H9 (cell line): ENCODE measurements at regions not wholly inside any gene's neighbourhood (a gene's known extent, or its start where the extent isn't known, plus 50 kb on each side); places are given as distances from the start of the nearest gene placed in this dataset.

ENCODE experiments used
- DNase-seq: peaks from one replicate; pipeline ENCODE4 v3.0.0-alpha.2; 2017
- H2AFZ ChIP-seq: one replicate; pipeline ENCODE4 v1.6.1; 2013; ENCODE audit warnings: mild to moderate bottlenecking, low read length, control low read depth, moderate library complexity
- H2AK5ac ChIP-seq: 2 replicates; pipeline ENCODE4 v1.6.1; 2013; ENCODE audit warnings: low read length, control low read depth, mixed read lengths; ENCODE audit not compliant: insufficient read length
- H2BK120ac ChIP-seq: one replicate; pipeline ENCODE4 v1.6.1; 2013; ENCODE audit warnings: low read depth, mild to moderate bottlenecking, low read length, control low read depth, inconsistent platforms; ENCODE audit not compliant: poor library complexity, severe bottlenecking
- H2BK12ac ChIP-seq: 2 replicates; pipeline ENCODE4 v1.6.1; 2013; ENCODE audit warnings: low read length, control low read depth, mixed read lengths, low read depth; ENCODE audit not compliant: insufficient read length
- H2BK15ac ChIP-seq: 2 replicates; pipeline ENCODE4 v1.6.1; 2013; ENCODE audit warnings: low read depth, low read length, control low read depth
- H2BK20ac ChIP-seq: one replicate; pipeline ENCODE4 v1.6.1; 2013; ENCODE audit warnings: low read depth, mild to moderate bottlenecking, low read length, control low read depth, inconsistent platforms; ENCODE audit not compliant: poor library complexity, severe bottlenecking
- H2BK5ac ChIP-seq: 2 replicates; pipeline ENCODE4 v1.6.1; 2013; ENCODE audit warnings: low read length, control low read depth, mixed read lengths; ENCODE audit not compliant: insufficient read length
- H3K14ac ChIP-seq: 2 replicates; pipeline ENCODE4 v1.6.1; 2013; ENCODE audit warnings: low read length, control low read depth; ENCODE audit not compliant: insufficient read depth
- H3K18ac ChIP-seq: 2 replicates; pipeline ENCODE4 v1.6.1; 2013; ENCODE audit warnings: low read depth, mild to moderate bottlenecking, mixed read lengths, low read length, control low read depth; ENCODE audit not compliant: insufficient read length
- H3K23ac ChIP-seq: 2 replicates; pipeline ENCODE4 v1.6.1; 2013; ENCODE audit warnings: low read length, control low read depth, mixed read lengths, low read depth; ENCODE audit not compliant: insufficient read length
- H3K23me2 ChIP-seq: 2 replicates; pipeline ENCODE4 v1.6.1; 2013; ENCODE audit warnings: low read depth, mild to moderate bottlenecking, mixed read lengths, low read length, control low read depth; ENCODE audit not compliant: insufficient read length, poor library complexity, severe bottlenecking
- H3K27ac ChIP-seq: 2 replicates; pipeline ENCODE4 v1.5.1; 2013; ENCODE audit warnings: low read length, control low read depth, mixed read lengths, low read depth; ENCODE audit not compliant: insufficient read length
- H3K27me3 ChIP-seq: 2 replicates; pipeline ENCODE4 v1.6.1; 2013; ENCODE audit warnings: low read length, control low read depth, inconsistent platforms; ENCODE audit not compliant: insufficient read depth
- H3K4ac ChIP-seq: 2 replicates; pipeline ENCODE4 v1.6.1; 2013; ENCODE audit warnings: low read depth, mild to moderate bottlenecking, control low read depth, inconsistent platforms, low read length, moderate library complexity
- H3K4me1 ChIP-seq: 2 replicates; pipeline ENCODE4 v1.6.1; 2013; ENCODE audit warnings: low read length, control low read depth, inconsistent platforms; ENCODE audit not compliant: insufficient read depth
- H3K4me2 ChIP-seq: 2 replicates; pipeline ENCODE4 v1.6.1; 2013; ENCODE audit warnings: low read length, control low read depth, mixed read lengths; ENCODE audit not compliant: insufficient read length, insufficient read depth
- H3K56ac ChIP-seq: 2 replicates; pipeline ENCODE4 v1.6.1; 2013; ENCODE audit warnings: low read depth, mild to moderate bottlenecking, mixed read lengths, low read length, control low read depth; ENCODE audit not compliant: insufficient read length
- H3K79me1 ChIP-seq: 2 replicates; pipeline ENCODE4 v1.6.1; 2013; ENCODE audit warnings: low read depth, mild to moderate bottlenecking, moderate library complexity, low read length, control low read depth, inconsistent platforms; ENCODE audit not compliant: insufficient read depth, poor library complexity, severe bottlenecking
- H3K79me2 ChIP-seq: 2 replicates; pipeline ENCODE4 v1.6.1; 2013; ENCODE audit warnings: low read length, control low read depth, inconsistent platforms; ENCODE audit not compliant: insufficient read depth
- H3K9ac ChIP-seq: 2 replicates; pipeline ENCODE4 v1.6.1; 2013; ENCODE audit warnings: low read length, control low read depth, mixed read lengths; ENCODE audit not compliant: insufficient read length; ENCODE audit errors: extremely low read depth
- H3K9me3 ChIP-seq: one replicate; pipeline ENCODE4 v1.6.1; 2013; ENCODE audit warnings: low read depth, low read length, inconsistent platforms; ENCODE audit not compliant: control insufficient read depth
- H3T11ph ChIP-seq: one replicate; pipeline ENCODE4 v1.6.1; 2013; ENCODE audit warnings: mild to moderate bottlenecking, low read length, control low read depth, inconsistent platforms
- H4K20me1 ChIP-seq: one replicate; pipeline ENCODE4 v1.6.1; 2013; ENCODE audit not compliant: control insufficient read depth, insufficient read length, insufficient read depth
- H4K5ac ChIP-seq: 2 replicates; pipeline ENCODE4 v1.6.1; 2013; ENCODE audit warnings: low read depth, mild to moderate bottlenecking, mixed read lengths, low read length, control low read depth; ENCODE audit not compliant: insufficient read length
- H4K8ac ChIP-seq: replicated peaks from 2 replicates; pipeline ENCODE4 v1.6.1; 2013; ENCODE audit warnings: low read length, control low read depth, mixed read lengths, low read depth; ENCODE audit not compliant: insufficient read length
- H4K91ac ChIP-seq: 2 replicates; pipeline ENCODE4 v1.6.1; 2013; ENCODE audit warnings: low read depth, mild to moderate bottlenecking, moderate library complexity, mixed read lengths, low read length, control low read depth; ENCODE audit not compliant: insufficient read length
- H3K27ac Mint-ChIP-seq, 3 experiments: 2 replicates in 2 of 3; 3 replicates in 1 of 3; pipeline ENCODE4 v1.8.0; 2020 to 2021; ENCODE audit warnings: mixed read lengths in 3 of 3, mild to moderate bottlenecking in 1 of 3, moderate library complexity in 1 of 3
- H3K27me3 Mint-ChIP-seq: 2 replicates; pipeline ENCODE4 v1.8.0; 2021; ENCODE audit warnings: low read depth, mild to moderate bottlenecking, moderate library complexity, mixed read lengths
- H3K36me3 Mint-ChIP-seq, 3 experiments: 2 replicates in 2 of 3; 3 replicates in 1 of 3; pipeline ENCODE4 v1.8.0; 2020 to 2021; ENCODE audit warnings: low read depth in 3 of 3, mixed read lengths in 3 of 3; ENCODE audit not compliant: insufficient read depth in 1 of 3
- H3K4me1 Mint-ChIP-seq, 2 experiments: 2 replicates each; pipeline ENCODE4 v1.8.0; 2020; ENCODE audit warnings: mixed read lengths in 2 of 2
- H3K4me3 Mint-ChIP-seq, 2 experiments: 2 replicates in 1 of 2; 3 replicates in 1 of 2; pipeline ENCODE4 v1.8.0; 2020 to 2021; ENCODE audit warnings: mild to moderate bottlenecking in 2 of 2, mixed read lengths in 2 of 2, moderate library complexity in 1 of 2
- H3K9me3 Mint-ChIP-seq, 2 experiments: 2 replicates in 1 of 2; 3 replicates in 1 of 2; pipeline ENCODE4 v1.8.0; 2020; ENCODE audit warnings: mild to moderate bottlenecking in 2 of 2, mixed read lengths in 2 of 2, moderate library complexity in 1 of 2
- WGBS: extraction: QIAGEN DNeasy Blood & Tissue Kit; methylation state at CpG from one replicate; pipeline ENCODE4 v1.1.7; 2013; ENCODE audit warnings: missing lambda C conversion rate, low lambda C conversion rate, mixed read lengths; ENCODE audit not compliant: insufficient read length; ENCODE audit errors: extremely low coverage; 5-methylcytosine and 5-hydroxymethylcytosine counted together
- TF ChIP-seq, protein P1 (sequence below): fragments of 200-600 bp; sonication (generic); conservative IDR thresholded peaks from 3 replicates; pipeline ENCODE4 v1.8.0; 2021; ENCODE audit warnings: antibody characterized with exemption, mild to moderate bottlenecking

DNA sequence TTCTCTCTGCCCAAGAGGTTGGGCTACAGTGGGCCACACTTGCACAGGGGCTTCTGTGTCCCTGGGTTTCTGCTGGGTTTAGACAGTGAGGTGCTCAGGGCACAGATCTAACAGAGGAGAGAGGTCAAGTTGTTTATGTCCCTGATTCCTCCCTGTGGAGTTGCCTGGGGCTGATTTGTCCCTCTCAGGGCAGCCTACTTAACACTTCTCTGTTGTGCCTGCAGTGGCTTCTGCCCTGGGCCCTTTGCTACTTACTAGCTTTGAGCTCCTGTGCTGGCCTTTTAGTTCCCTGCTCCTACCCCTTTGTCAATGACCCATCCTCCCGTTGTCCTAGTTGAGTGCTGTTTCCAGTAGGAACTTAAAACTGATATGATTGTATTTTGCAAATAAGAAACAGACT, 114.0 kb upstream of the RGMA start:
- H3K4me1 ChIP-seq: peaks cover 7% of the 10 kb centered on the region; the same call in 1 of the 2 replicates

More for the DNA sequence above, 114.0 kb upstream of the RGMA start:
- Histone ChIP-seq H3K14ac (no peak overlapping the region), H2AK5ac (no peak overlapping the region), H3K27me3 (no peaks in the 10 kb centered on the region; the same call in 1 of the 2 replicates), H3K79me1 (no peaks in the 10 kb centered on the region), H2BK5ac (no peak overlapping the region), H2BK15ac (no peak overlapping the region), H3K4ac (no peak overlapping the region), H4K8ac (no peak overlapping the region), H2BK20ac (no peak overlapping the region), H3K56ac (no peak overlapping the region), H4K20me1 (no peaks in the 10 kb centered on the region), H3K23ac (no peak overlapping the region), H3K18ac (no peak overlapping the region), H4K5ac (no peak overlapping the region), H3K9me3 (no peaks in the 10 kb centered on the region), H4K91ac (no peak overlapping the region), H3K27ac (no peak overlapping the region), H3K4me2 (no peak overlapping the region), H3K79me2 (no peaks in the 10 kb centered on the region), H3K23me2 (no peaks in the 10 kb centered on the region), H3K9ac (no peak overlapping the region), H2BK120ac (no peak overlapping the region), H2AFZ (no peak overlapping the region), H3T11ph (no peak overlapping the region), H2BK12ac (no peak overlapping the region)
- WGBS: no CpG with 5 or more reads among the region's 1 CpG
- TF ChIP-seq, protein P1, sequence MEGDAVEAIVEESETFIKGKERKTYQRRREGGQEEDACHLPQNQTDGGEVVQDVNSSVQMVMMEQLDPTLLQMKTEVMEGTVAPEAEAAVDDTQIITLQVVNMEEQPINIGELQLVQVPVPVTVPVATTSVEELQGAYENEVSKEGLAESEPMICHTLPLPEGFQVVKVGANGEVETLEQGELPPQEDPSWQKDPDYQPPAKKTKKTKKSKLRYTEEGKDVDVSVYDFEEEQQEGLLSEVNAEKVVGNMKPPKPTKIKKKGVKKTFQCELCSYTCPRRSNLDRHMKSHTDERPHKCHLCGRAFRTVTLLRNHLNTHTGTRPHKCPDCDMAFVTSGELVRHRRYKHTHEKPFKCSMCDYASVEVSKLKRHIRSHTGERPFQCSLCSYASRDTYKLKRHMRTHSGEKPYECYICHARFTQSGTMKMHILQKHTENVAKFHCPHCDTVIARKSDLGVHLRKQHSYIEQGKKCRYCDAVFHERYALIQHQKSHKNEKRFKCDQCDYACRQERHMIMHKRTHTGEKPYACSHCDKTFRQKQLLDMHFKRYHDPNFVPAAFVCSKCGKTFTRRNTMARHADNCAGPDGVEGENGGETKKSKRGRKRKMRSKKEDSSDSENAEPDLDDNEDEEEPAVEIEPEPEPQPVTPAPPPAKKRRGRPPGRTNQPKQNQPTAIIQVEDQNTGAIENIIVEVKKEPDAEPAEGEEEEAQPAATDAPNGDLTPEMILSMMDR: no peak
- Mint-ChIP-seq H3K9me3 (peaks cover 0 to 1% of the 10 kb centered on the region in 2 experiments; a peak in 2 of 5 replicates), H3K27me3 (peaks cover 18% of the 10 kb centered on the region), H3K36me3 (peaks cover 0 to 1% (median 0%) of the 10 kb centered on the region in 3 experiments; a peak in 1 of 7 replicates), H3K27ac (no peak overlapping the region), H3K4me3 (no peak overlapping the region; a peak in 1 of 5 replicates), H3K4me1 (peaks cover 28 to 29% of the 10 kb centered on the region in 2 experiments)
- DNase-seq: no peak
